HG03095 (cell line): ENCODE measurements at regions not wholly inside any gene's neighbourhood (a gene's known extent, or its start where the extent isn't known, plus 50 kb on each side); places are given as distances from the start of the nearest gene placed in this dataset.
"Not testable (repeated sequence)": the region's sequence is repeated elsewhere in the genome, so short reads cannot be mapped to it uniquely, and the experiment has no call there.

ENCODE experiments used
- ATAC-seq: cut with Tn5 transposase; IDR thresholded peaks from one replicate; pipeline ENCODE4 v1.9.1; 2021; ENCODE audit warnings: moderate library complexity; ENCODE audit not compliant: unreplicated experiment

GRCh38 chr2:194870974-194871535, 786.0 kb upstream of the SLC39A10 start:
- no peak for ATAC-seq

- ATAC-seq: no peak
Measured at GRCh38 chr2:194867328-194867727, 789.7 kb upstream of the SLC39A10 start.

GRCh38 chr2:194854941-194855340, 802.1 kb upstream of the SLC39A10 start:
- no peak for ATAC-seq

- no peak for ATAC-seq
Measured at GRCh38 chr2:194842871-194843270, 814.2 kb upstream of the SLC39A10 start.

GRCh38 chr2:194834371-194834770, 822.7 kb upstream of the SLC39A10 start:
- not testable (repeated sequence) for ATAC-seq

- ATAC-seq: no peak
Measured at GRCh38 chr2:194826241-194826640, 830.8 kb upstream of the SLC39A10 start.

GRCh38 chr2:194824450-194824849, 832.6 kb upstream of the SLC39A10 start:
- no peak for ATAC-seq

- ATAC-seq: no peak
Measured at GRCh38 chr2:194822657-194823056, 834.4 kb upstream of the SLC39A10 start.

- no peak for ATAC-seq
Measured at GRCh38 chr2:194822097-194822496, 834.9 kb upstream of the SLC39A10 start.

- no peak for ATAC-seq
Measured at GRCh38 chr2:194819367-194819766, 837.7 kb upstream of the SLC39A10 start.

GRCh38 chr2:194815475-194815874, 841.6 kb upstream of the SLC39A10 start:
- ATAC-seq: no peak

GRCh38 chr2:194802589-194802988, 854.4 kb upstream of the SLC39A10 start:
- no peak for ATAC-seq

- not testable (repeated sequence) for ATAC-seq
Measured at GRCh38 chr2:194787071-194787470, 870.0 kb upstream of the SLC39A10 start.

GRCh38 chr2:194771394-194771793, 885.6 kb upstream of the SLC39A10 start:
- ATAC-seq: not testable (repeated sequence)

- ATAC-seq: no peak
Measured at GRCh38 chr2:194769030-194769429, 888.0 kb upstream of the SLC39A10 start.

GRCh38 chr2:194765723-194766122, 891.3 kb upstream of the SLC39A10 start:
- no peak for ATAC-seq

- ATAC-seq: no peak
Measured at GRCh38 chr2:194750926-194751325, 906.1 kb upstream of the SLC39A10 start.

GRCh38 chr2:194745557-194746146, 911.4 kb upstream of the SLC39A10 start:
- ATAC-seq: no peak

GRCh38 chr2:194742706-194743105, 914.3 kb upstream of the SLC39A10 start:
- ATAC-seq: no peak

GRCh38 chr2:194739217-194739616, 917.8 kb upstream of the SLC39A10 start:
- ATAC-seq: no peak

GRCh38 chr2:194735837-194736542, 921.0 kb upstream of the SLC39A10 start:
- no peak for ATAC-seq

GRCh38 chr2:194730266-194730665, 926.8 kb upstream of the SLC39A10 start:
- no peak for ATAC-seq
